A549 (cell line): ENCODE measurements at regions not wholly inside any gene's neighbourhood (a gene's known extent, or its start where the extent isn't known, plus 50 kb on each side); places are given as distances from the start of the nearest gene placed in this dataset.
"Not testable (repeated sequence)": the region's sequence is repeated elsewhere in the genome, so short reads cannot be mapped to it uniquely, and the experiment has no call there.

Experiments used
- ATAC-seq, 2 experiments: fragments of 200-7000 bp in 1 of 2; fragments of >200 bp in 1 of 2; cut with Nextera tagmentation in 1 of 2; cut with Tn5 transposase in 1 of 2; 3 replicates each; pipeline versions ENCODE4 v1.8.0 to v1.9.1; 2018 to 2020; ENCODE audit warnings: mild to moderate bottlenecking in 1 of 2, moderate library complexity in 1 of 2
- CTCF ChIA-PET: fragments of 300-600 bp; sonication (Branson Sonifier 250); formaldehyde crosslinking; extraction: SDS; loops from one replicate; lab custom pipeline; 2021; ENCODE audit warnings: antibody characterized with exemption, inconsistent platforms; lab: Yijun Ruan, JAX
- POLR2A ChIA-PET: fragments of 350-600 bp; formaldehyde crosslinking; extraction: SDS; loops from one replicate; lab custom pipeline; 2021; ENCODE audit warnings: antibody characterized with exemption, inconsistent platforms; lab: Yijun Ruan, JAX
- DNase-seq, 2 experiments: peaks; one replicate each; pipeline versions ENCODE4 v3.0.0 to v3.0.0-alpha.2; 2011 to 2016; ENCODE audit warnings: low read depth in 1 of 2, low spot score in 1 of 2
- FAIRE-seq: peaks from 2 replicates; lab custom pipeline; 2011; peaks lifted over from hg19 to GRCh38; lab: Jason Lieb, UNC
- H3K27ac ChIP-seq, 2 experiments: fragments of >200 bp; sonication (Bioruptor Twin); formaldehyde crosslinking; 3 replicates each; pipeline ENCODE4 v1.5.1; 2016 to 2017
- H3K4me1 ChIP-seq: fragments of >200 bp; sonication (Bioruptor Twin); formaldehyde crosslinking; 3 replicates; pipeline ENCODE4 v1.6.1; 2016
- H3K4me2 ChIP-seq: fragments of >200 bp; sonication (Bioruptor Twin); formaldehyde crosslinking; 3 replicates; pipeline ENCODE4 v1.6.1; 2016
- H3K4me3 ChIP-seq: fragments of >200 bp; sonication (Bioruptor Twin); formaldehyde crosslinking; 3 replicates; pipeline ENCODE4 v1.5.1; 2016
- H3K9me3 ChIP-seq: fragments of >200 bp; sonication (Bioruptor Twin); formaldehyde crosslinking; 3 replicates; pipeline ENCODE4 v1.6.1; 2016
- BCL3 ChIP-seq: fragments of >200 bp; sonication (Bioruptor Twin); formaldehyde crosslinking; IDR thresholded peaks from 3 replicates; pipeline ENCODE4 v1.6.1; 2016
- BHLHE40 ChIP-seq: IDR thresholded peaks from 2 replicates; pipeline ENCODE4 v1.6.1; 2012; ENCODE audit warnings: low read depth, low read length, inconsistent platforms
- CEBPB ChIP-seq, 2 experiments: fragments of >200 bp in 1 of 2; sonication (Bioruptor Twin) in 1 of 2; formaldehyde crosslinking in 1 of 2; IDR thresholded peaks; 2 replicates each; pipeline ENCODE4 v1.6.1; 2012 to 2016
- E2F6 ChIP-seq: IDR thresholded peaks from 2 replicates; pipeline ENCODE4 v1.6.1; 2012; ENCODE audit warnings: low read depth, borderline replicate concordance
- EHF ChIP-seq: fragments of 250-450 bp; sonication (Bioruptor Pico); IDR thresholded peaks from 2 replicates; pipeline ENCODE4 v1.5.0; 2020; ENCODE audit warnings: mild to moderate bottlenecking
- EHMT2 ChIP-seq: fragments of 200-600 bp; sonication (generic); IDR thresholded peaks from 2 replicates; pipeline ENCODE4 v1.6.1; 2016; ENCODE audit warnings: antibody characterized with exemption, low read depth, mild to moderate bottlenecking, moderate library complexity
- EP300 ChIP-seq, 2 experiments: fragments of >200 bp; sonication (Bioruptor Twin); formaldehyde crosslinking; IDR thresholded peaks; 2 replicates in 1 of 2; 3 replicates in 1 of 2; pipeline ENCODE4 v1.6.1; 2016 to 2017
- FOSB ChIP-seq: fragments of 250-450 bp; sonication (Bioruptor Pico); IDR thresholded peaks from 2 replicates; pipeline ENCODE4 v1.5.0; 2020; ENCODE audit warnings: mild to moderate bottlenecking, moderate library complexity
- FOSL2 ChIP-seq, 2 experiments: fragments of 450-650 bp in 1 of 2; fragments of >200 bp in 1 of 2; sonication (Bioruptor Twin) in 1 of 2; formaldehyde crosslinking; IDR thresholded peaks; 2 replicates each; pipeline versions ENCODE4 v1.5.0 to v1.6.1; 2016 to 2020; ENCODE audit warnings: mild to moderate bottlenecking in 1 of 2, moderate library complexity in 1 of 2
- GATA3 ChIP-seq: IDR thresholded peaks from 2 replicates; pipeline ENCODE4 v1.6.1; 2012; ENCODE audit warnings: borderline replicate concordance
- HES2 ChIP-seq: fragments of >200 bp; sonication (Bioruptor Twin); formaldehyde crosslinking; IDR thresholded peaks from 2 replicates; pipeline ENCODE4 v1.6.1; 2016
- HEYL ChIP-seq: fragments of 250-450 bp; sonication (Bioruptor Pico); IDR thresholded peaks from 2 replicates; pipeline ENCODE4 v1.8.0; 2021; ENCODE audit warnings: mild to moderate bottlenecking, moderate library complexity
- JUNB ChIP-seq: fragments of >200 bp; sonication (Bioruptor Twin); formaldehyde crosslinking; IDR thresholded peaks from 2 replicates; pipeline ENCODE4 v1.6.1; 2016
- KDM1A ChIP-seq: fragments of 200-600 bp; sonication (generic); IDR thresholded peaks from 2 replicates; pipeline ENCODE4 v1.6.1; 2016; ENCODE audit warnings: low read depth, mild to moderate bottlenecking
- KDM5A ChIP-seq: fragments of 200-600 bp; sonication (generic); IDR thresholded peaks from 2 replicates; pipeline ENCODE4 v1.6.1; 2016; ENCODE audit warnings: antibody characterized with exemption, mild to moderate bottlenecking
- MAFK ChIP-seq: fragments of 450-650 bp; IDR thresholded peaks from 2 replicates; pipeline ENCODE4 v1.6.1; 2014; ENCODE audit not compliant: partially characterized antibody
- MYC ChIP-seq: IDR thresholded peaks from 2 replicates; pipeline ENCODE4 v1.6.1; 2012; ENCODE audit warnings: mild to moderate bottlenecking, inconsistent platforms, low read length, improper control_type of control experiment, borderline replicate concordance
- NFE2L2 ChIP-seq: fragments of 150-350 bp; conservative IDR thresholded peaks from 2 replicates; pipeline ENCODE4 v1.6.1; 2014; ENCODE audit warnings: low read length
- NPAS2 ChIP-seq: fragments of 250-450 bp; sonication (Bioruptor Pico); IDR thresholded peaks from 2 replicates; pipeline ENCODE4 v1.8.0; 2022; ENCODE audit warnings: mild to moderate bottlenecking, moderate library complexity, borderline replicate concordance
- NR3C1 ChIP-seq: fragments of >200 bp; sonication (Bioruptor Twin); formaldehyde crosslinking; IDR thresholded peaks from 3 replicates; pipeline ENCODE4 v1.6.1; 2017
- PBX3 ChIP-seq: IDR thresholded peaks from 2 replicates; pipeline ENCODE4 v1.6.1; 2012
- POLR2A ChIP-seq: IDR thresholded peaks from 2 replicates; pipeline ENCODE4 v1.6.1; 2012; ENCODE audit warnings: mild to moderate bottlenecking, low read length
- RAD21 ChIP-seq, 2 experiments: fragments of >200 bp in 1 of 2; sonication (Bioruptor Twin) in 1 of 2; formaldehyde crosslinking in 1 of 2; IDR thresholded peaks in 1 of 2; conservative IDR thresholded peaks in 1 of 2; 2 replicates in 1 of 2; 3 replicates in 1 of 2; pipeline ENCODE4 v1.6.1; 2012 to 2018; ENCODE audit warnings: inconsistent platforms in 1 of 2
- RNF2 ChIP-seq: fragments of 200-600 bp; sonication (generic); IDR thresholded peaks from 2 replicates; pipeline ENCODE4 v1.6.1; 2016; ENCODE audit warnings: low read depth, mild to moderate bottlenecking, antibody characterized with exemption, moderate library complexity, borderline replicate concordance
- SMC3 ChIP-seq: fragments of >200 bp; sonication (Bioruptor Twin); formaldehyde crosslinking; IDR thresholded peaks from 3 replicates; pipeline ENCODE4 v1.6.1; 2018; ENCODE audit warnings: inconsistent platforms
- ZFP36 ChIP-seq: fragments of 450-650 bp; IDR thresholded peaks from 2 replicates; pipeline ENCODE4 v1.6.1; 2014; ENCODE audit warnings: borderline replicate concordance; ENCODE audit not compliant: partially characterized antibody
- ZSCAN20 ChIP-seq: fragments of 250-450 bp; sonication (Bioruptor Pico); IDR thresholded peaks from 2 replicates; pipeline ENCODE4 v1.8.0; 2022; ENCODE audit warnings: mild to moderate bottlenecking, moderate library complexity
- WGBS: methylation state at CpG from one replicate; pipeline ENCODE4 v1.1.6; 2017; ENCODE audit errors: missing lambda C conversion rate; 5-methylcytosine and 5-hydroxymethylcytosine counted together

GRCh38 chr1:115445090-115445489 lies 107.0 kb upstream of the NGF start:
- DNase-seq, result no peak
- no peak for FAIRE-seq
- Histone ChIP-seq H3K4me1 (no peaks in the 10 kb centered on the region), H3K4me2 (no peak overlapping the region), H3K9me3 (no peaks in the 10 kb centered on the region), H3K4me3 (no peak overlapping the region), H3K27ac (no peak overlapping the region)
- CTCF ChIA-PET, result interaction anchor here (0.9 kb wide), 1 partner anchor 185 kb away, joined by 4 read pairs; no protein-coding TSS in a partner anchor
- TF ChIP-seq HES2 (no peak), ZSCAN20 (CRISPR knock-in tag) (no peak), POLR2A (no peak), RAD21 (conservative IDR thresholded peaks at IDR 0.05 in 1 of 2, IDR thresholded peaks at IDR 0.05 in 1 of 2) (no peak), MYC (no peak)
- no peak for ATAC-seq
- POLR2A ChIA-PET, result no interaction called here

GRCh38 chr1:115440733-115441132 lies 102.7 kb upstream of the NGF start:
- WGBS, result 65% methylated on average over 2 of the region's 2 CpGs
- no peak overlapping the region for H3K27ac ChIP-seq
- no peak overlapping the region for H3K4me3 ChIP-seq
- H3K4me1 ChIP-seq, result no peaks in the 10 kb centered on the region
- DNase-seq (no peak), ATAC-seq (no peak), FAIRE-seq (no peak)
- ChIA-PET POLR2A (no interaction called here), CTCF (interaction anchor here (0.6 to 0.9 kb wide), 2 partner anchors 28 to 309 kb away, joined by 4 read pairs; no protein-coding TSS in a partner anchor)
- TF ChIP-seq GATA3, result no peak
- no peak for TF ChIP-seq E2F6
- no peak for TF ChIP-seq CEBPB (IDR thresholded peaks at IDR 0.05)
- TF ChIP-seq EHF, result no peak
- H3K4me2 ChIP-seq, result no peak overlapping the region
- no peaks in the 10 kb centered on the region for H3K9me3 ChIP-seq

- POLR2A ChIA-PET, CTCF ChIA-PET, H3K27ac ChIP-seq, H3K4me3 ChIP-seq, DNase-seq, ATAC-seq, H3K4me1 ChIP-seq, FAIRE-seq, H3K9me3 ChIP-seq, H3K4me2 ChIP-seq: not testable (repeated sequence)
- WGBS, result 90% methylated on average over 3 of the region's 3 CpGs
These were observed 101.5 kb upstream of the NGF start for GRCh38 chr1:115439520-115439919.

GRCh38 chr1:115437196-115437595 lies 99.1 kb upstream of the NGF start:
- CTCF ChIA-PET, result no interaction called here
- POLR2A ChIA-PET, result no interaction called here
- no peak overlapping the region for H3K27ac ChIP-seq
- no peak for ATAC-seq
- H3K4me3 ChIP-seq, result no peak overlapping the region
- no peak for DNase-seq
- peaks cover 2% of the 10 kb centered on the region; the same call in 1 of the 3 replicates for H3K4me1 ChIP-seq
- WGBS, result 75% methylated on average over 7 of the region's 7 CpGs
- FAIRE-seq, result no peak
- no peaks in the 10 kb centered on the region for H3K9me3 ChIP-seq
- H3K4me2 ChIP-seq, result no peak overlapping the region
- no peak for TF ChIP-seq NPAS2 (CRISPR knock-in tag)
- TF ChIP-seq HEYL (CRISPR knock-in tag), result no peak
- no peak for TF ChIP-seq FOSL2 (IDR thresholded peaks at IDR 0.05)
- no peak for TF ChIP-seq FOSL2 (CRISPR knock-in tag; IDR thresholded peaks at IDR 0.05)
- no peak for TF ChIP-seq FOSB (CRISPR knock-in tag)
- no peak for TF ChIP-seq NR3C1
- no peak for TF ChIP-seq EHMT2
- no peak for TF ChIP-seq ZFP36
- no peak for TF ChIP-seq RNF2
- no peak for TF ChIP-seq MAFK
- TF ChIP-seq MYC, result no peak
- TF ChIP-seq SMC3, result no peak
- no peak for TF ChIP-seq PBX3
- TF ChIP-seq BCL3, result no peak
- no peak for TF ChIP-seq KDM5A
- TF ChIP-seq JUNB, result no peak
- TF ChIP-seq BHLHE40, result no peak
- TF ChIP-seq NFE2L2, result no peak
- TF ChIP-seq KDM1A, result no peak
- no peak for TF ChIP-seq POLR2A
- no peak for TF ChIP-seq EP300 (IDR thresholded peaks at IDR 0.05)
- TF ChIP-seq, all 56 proteins: peak for 0
